SK-N-SH treated with all-trans-retinoic acid at 6 μM for 48 hours (cell line): ENCODE measurements at regions not wholly inside any gene's neighbourhood (a gene's known extent, or its start where the extent isn't known, plus 50 kb on each side); places are given as distances from the start of the nearest gene placed in this dataset.

Experiments
- ARNTL ChIP-seq: fragments of 450-650 bp; formaldehyde crosslinking; IDR thresholded peaks from 2 replicates; pipeline ENCODE4 v1.5.0; 2020; ENCODE audit warnings: low read depth, mild to moderate bottlenecking, moderate library complexity, borderline replicate concordance
- BACH2 ChIP-seq: fragments of 250-450 bp; sonication (Bioruptor Pico); IDR thresholded peaks from 2 replicates; pipeline ENCODE4 v1.9.0; 2021; ENCODE audit warnings: mild to moderate bottlenecking, borderline replicate concordance
- CREB5 ChIP-seq: fragments of 250-450 bp; sonication (Bioruptor Pico); IDR thresholded peaks from 2 replicates; pipeline ENCODE4 v1.5.1; 2020; ENCODE audit warnings: low read depth, mild to moderate bottlenecking, moderate library complexity
- ESRRG ChIP-seq: fragments of 250-450 bp; sonication (Bioruptor Pico); IDR thresholded peaks from 2 replicates; pipeline ENCODE4 v1.6.1; 2021; ENCODE audit warnings: mild to moderate bottlenecking
- GLIS3 ChIP-seq: fragments of 250-450 bp; sonication (Bioruptor Pico); IDR thresholded peaks from 2 replicates; pipeline ENCODE4 v1.5.0; 2020; ENCODE audit warnings: mild to moderate bottlenecking, moderate library complexity
- PATZ1 ChIP-seq: fragments of 250-450 bp; sonication (Bioruptor Pico); IDR thresholded peaks from 2 replicates; pipeline ENCODE4 v1.8.0; 2020; ENCODE audit warnings: mild to moderate bottlenecking, moderate library complexity, borderline replicate concordance
- RARB ChIP-seq: fragments of 250-450 bp; sonication (Bioruptor Pico); IDR thresholded peaks from 2 replicates; pipeline ENCODE4 v1.8.0; 2021; ENCODE audit warnings: mild to moderate bottlenecking, moderate library complexity
- TSHZ2 ChIP-seq: fragments of 250-450 bp; sonication (Bioruptor Pico); IDR thresholded peaks from 2 replicates; pipeline ENCODE4 v1.5.0; 2020; ENCODE audit warnings: mild to moderate bottlenecking, moderate library complexity
- ZFP3 ChIP-seq: fragments of 250-450 bp; sonication (Bioruptor Pico); IDR thresholded peaks from 2 replicates; pipeline ENCODE4 v1.5.0; 2020; ENCODE audit warnings: mild to moderate bottlenecking, moderate library complexity
- ZNF8 ChIP-seq: fragments of 450-650 bp; formaldehyde crosslinking; IDR thresholded peaks from 2 replicates; pipeline ENCODE4 v1.5.0; 2020; ENCODE audit warnings: mild to moderate bottlenecking, moderate library complexity
- TF ChIP-seq, protein P1 (sequence below): fragments of 250-450 bp; sonication (Bioruptor Pico); IDR thresholded peaks from 2 replicates; pipeline ENCODE4 v1.8.0; 2021; ENCODE audit warnings: low read depth, mild to moderate bottlenecking, moderate library complexity, borderline replicate concordance

- TF ChIP-seq BACH2: no peak
- no peak for TF ChIP-seq ARNTL (CRISPR knock-in tag)
- TF ChIP-seq GLIS3 (CRISPR knock-in tag): no peak
- no peak for TF ChIP-seq PATZ1 (CRISPR knock-in tag)
- TF ChIP-seq ZNF8 (CRISPR knock-in tag): no peak
- TF ChIP-seq TSHZ2: no peak
- no peak for TF ChIP-seq CREB5 (CRISPR knock-in tag)
- TF ChIP-seq RARB (CRISPR knock-in tag): no peak
- TF ChIP-seq, protein P1, sequence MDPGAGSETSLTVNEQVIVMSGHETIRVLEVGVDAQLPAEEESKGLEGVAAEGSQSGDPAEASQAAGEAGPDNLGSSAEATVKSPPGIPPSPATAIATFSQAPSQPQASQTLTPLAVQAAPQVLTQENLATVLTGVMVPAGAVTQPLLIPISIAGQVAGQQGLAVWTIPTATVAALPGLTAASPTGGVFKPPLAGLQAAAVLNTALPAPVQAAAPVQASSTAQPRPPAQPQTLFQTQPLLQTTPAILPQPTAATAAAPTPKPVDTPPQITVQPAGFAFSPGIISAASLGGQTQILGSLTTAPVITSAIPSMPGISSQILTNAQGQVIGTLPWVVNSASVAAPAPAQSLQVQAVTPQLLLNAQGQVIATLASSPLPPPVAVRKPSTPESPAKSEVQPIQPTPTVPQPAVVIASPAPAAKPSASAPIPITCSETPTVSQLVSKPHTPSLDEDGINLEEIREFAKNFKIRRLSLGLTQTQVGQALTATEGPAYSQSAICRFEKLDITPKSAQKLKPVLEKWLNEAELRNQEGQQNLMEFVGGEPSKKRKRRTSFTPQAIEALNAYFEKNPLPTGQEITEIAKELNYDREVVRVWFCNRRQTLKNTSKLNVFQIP (CRISPR knock-in tag): no peak
- TF ChIP-seq ESRRG (CRISPR knock-in tag): no peak
- TF ChIP-seq ZFP3 (CRISPR knock-in tag): no peak
These were observed 328.7 kb downstream of the CTTN start for GRCh38 chr11:70727021-70727420.
